ENCODE measurements at regions not wholly inside any gene's neighbourhood (a gene's known extent, or its start where the extent isn't known, plus 50 kb on each side); places are given as distances from the start of the nearest gene placed in this dataset.

DNA sequence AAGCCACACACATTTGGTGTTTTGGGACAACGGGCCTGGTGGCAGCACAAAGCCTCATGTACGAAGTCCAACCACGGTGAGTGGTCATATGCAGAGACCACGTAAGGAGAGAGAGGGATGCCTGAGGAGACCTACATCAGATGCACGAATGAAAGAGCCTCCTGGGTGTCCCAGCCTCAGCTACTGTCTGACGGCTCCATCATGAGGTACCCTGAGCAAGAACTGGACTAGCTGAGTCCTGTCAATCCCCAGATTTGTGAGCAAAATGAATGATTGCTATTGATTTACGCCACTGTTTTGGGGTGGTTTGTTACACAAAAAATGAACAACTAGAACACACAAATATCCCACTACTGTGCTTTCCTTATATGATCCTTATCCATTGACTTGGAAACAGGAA lies 275.7 kb upstream of the KYNU start:
- TF ChIP-seq SIN3A (IDR thresholded peaks at IDR 0.05; ENCODE audit: borderline replicate concordance, insufficient read depth, low read length) (no peak), POLR2AphosphoS5 (IDR thresholded peaks at IDR 0.05; ENCODE audit: low read depth, low read length) (no peak)
- TF ChIP-seq, protein P1, sequence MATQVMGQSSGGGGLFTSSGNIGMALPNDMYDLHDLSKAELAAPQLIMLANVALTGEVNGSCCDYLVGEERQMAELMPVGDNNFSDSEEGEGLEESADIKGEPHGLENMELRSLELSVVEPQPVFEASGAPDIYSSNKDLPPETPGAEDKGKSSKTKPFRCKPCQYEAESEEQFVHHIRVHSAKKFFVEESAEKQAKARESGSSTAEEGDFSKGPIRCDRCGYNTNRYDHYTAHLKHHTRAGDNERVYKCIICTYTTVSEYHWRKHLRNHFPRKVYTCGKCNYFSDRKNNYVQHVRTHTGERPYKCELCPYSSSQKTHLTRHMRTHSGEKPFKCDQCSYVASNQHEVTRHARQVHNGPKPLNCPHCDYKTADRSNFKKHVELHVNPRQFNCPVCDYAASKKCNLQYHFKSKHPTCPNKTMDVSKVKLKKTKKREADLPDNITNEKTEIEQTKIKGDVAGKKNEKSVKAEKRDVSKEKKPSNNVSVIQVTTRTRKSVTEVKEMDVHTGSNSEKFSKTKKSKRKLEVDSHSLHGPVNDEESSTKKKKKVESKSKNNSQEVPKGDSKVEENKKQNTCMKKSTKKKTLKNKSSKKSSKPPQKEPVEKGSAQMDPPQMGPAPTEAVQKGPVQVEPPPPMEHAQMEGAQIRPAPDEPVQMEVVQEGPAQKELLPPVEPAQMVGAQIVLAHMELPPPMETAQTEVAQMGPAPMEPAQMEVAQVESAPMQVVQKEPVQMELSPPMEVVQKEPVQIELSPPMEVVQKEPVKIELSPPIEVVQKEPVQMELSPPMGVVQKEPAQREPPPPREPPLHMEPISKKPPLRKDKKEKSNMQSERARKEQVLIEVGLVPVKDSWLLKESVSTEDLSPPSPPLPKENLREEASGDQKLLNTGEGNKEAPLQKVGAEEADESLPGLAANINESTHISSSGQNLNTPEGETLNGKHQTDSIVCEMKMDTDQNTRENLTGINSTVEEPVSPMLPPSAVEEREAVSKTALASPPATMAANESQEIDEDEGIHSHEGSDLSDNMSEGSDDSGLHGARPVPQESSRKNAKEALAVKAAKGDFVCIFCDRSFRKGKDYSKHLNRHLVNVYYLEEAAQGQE (IDR thresholded peaks at IDR 0.05; ENCODE audit: insufficient read depth in 1 of 2, low read depth in 2 of 2, low read length in 2 of 2) = no peak
